Stomach (tissue), 8 donors: ENCODE measurements at regions not wholly inside any gene's neighbourhood (a gene's known extent, or its start where the extent isn't known, plus 50 kb on each side); places are given as distances from the start of the nearest gene placed in this dataset.

Experiments used
- DNase-seq, 2 donors: peaks; one replicate each; pipeline versions ENCODE4 v3.0.0 to v3.0.0-alpha.2; 2013 to 2019
- H3K27ac ChIP-seq, 5 donors: fragments of 200-600 bp in 4 of 5; sonication (generic) in 4 of 5; one replicate each; pipeline ENCODE4 v1.5.1; 2013 to 2019; ENCODE audit warnings: mild to moderate bottlenecking in 1 of 5, moderate library complexity in 1 of 5
- H3K27me3 ChIP-seq, 3 donors: fragments of 200-600 bp; sonication (generic); one replicate each; pipeline ENCODE4 v1.5.1; 2017 to 2019; ENCODE audit warnings: mixed run types in 1 of 3
- H3K36me3 ChIP-seq, 4 donors: fragments of 200-600 bp; sonication (generic); 1 replicate in 3 of 4; 2 replicates in 1 of 4; pipeline ENCODE4 v1.5.1; 2016 to 2019
- H3K4me1 ChIP-seq, 4 donors: fragments of 200-600 bp; sonication (generic); one replicate each; pipeline ENCODE4 v1.5.1; 2016 to 2019
- H3K4me3 ChIP-seq, 4 donors: fragments of 200-600 bp; sonication (generic) in 3 of 4; one replicate each; pipeline ENCODE4 v1.5.1; 2016 to 2019; ENCODE audit warnings: mild to moderate bottlenecking in 1 of 4
- H3K9me3 ChIP-seq, 4 donors: fragments of 200-600 bp; sonication (generic); one replicate each; pipeline ENCODE4 v1.5.1; 2016 to 2019
- EP300 ChIP-seq: sonication (generic); formaldehyde crosslinking; IDR thresholded peaks from one replicate; pipeline ENCODE4 v1.6.1; 2017; ENCODE audit warnings: antibody characterized with exemption
- POLR2A ChIP-seq, 4 donors: fragments of 450-650 bp; IDR thresholded peaks; one replicate each; pipeline ENCODE4 v1.6.1; 2016; ENCODE audit warnings: antibody characterized with exemption in 4 of 4, control low read depth in 2 of 4, mild to moderate bottlenecking in 1 of 4, moderate library complexity in 1 of 4
- POLR2AphosphoS5 ChIP-seq, 3 donors: sonication (generic); formaldehyde crosslinking; IDR thresholded peaks; one replicate each; pipeline ENCODE4 v1.6.1; 2016; ENCODE audit warnings: antibody characterized with exemption in 3 of 3
- WGBS, 5 donors: extraction: QIAGEN DNeasy Blood & Tissue Kit in 3 of 5; methylation state at CpG; one replicate each; pipeline versions ENCODE4 v1.1.5 to v1.1.7; 2013 to 2018; 5-methylcytosine and 5-hydroxymethylcytosine counted together
- intact Hi-C: fragments of 100-400 bp; cut with DNase I; formaldehyde crosslinking; loops from one replicate; pipeline ENCODE4 v1.15.1; 2023; ENCODE audit warnings: low total_unique reads
- TF ChIP-seq, protein P1 (sequence below), 7 experiments: fragments of 450-650 bp in 4 of 7; fragments of 200-600 bp in 3 of 7; sonication (generic) in 3 of 7; IDR thresholded peaks; one replicate each; pipeline ENCODE4 v1.5.1; 2016 to 2019; ENCODE audit warnings: antibody characterized with exemption in 7 of 7, control low read depth in 2 of 7, mild to moderate bottlenecking in 1 of 7
- donor health status: healthy with polysubstance abuse.
- donor health status: Bipolar disorder and iron deficiency.
- donor health status: healthy.

DNA sequence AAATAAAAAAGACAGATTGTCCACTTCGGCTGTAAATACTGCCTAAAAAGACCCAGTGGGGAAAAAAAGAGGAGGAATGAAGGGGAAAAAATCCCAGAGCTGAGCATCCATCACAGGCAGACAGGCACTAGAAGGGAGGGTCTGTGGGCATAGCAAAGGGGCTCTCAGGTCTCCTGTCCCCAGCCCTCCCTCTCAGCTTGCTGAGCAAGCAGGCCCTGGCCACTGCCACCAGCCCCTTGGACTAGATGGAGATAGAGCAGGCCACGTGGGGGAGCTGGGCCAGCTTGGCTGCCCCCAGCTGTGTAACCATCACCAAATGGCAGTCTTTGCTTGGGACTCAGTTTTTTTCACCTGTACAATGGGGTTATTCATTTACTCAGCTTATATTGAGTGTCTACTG lies 141.6 kb upstream of the UNC5B start:
- peaks cover 0 to 33% (median 0%) of the 10 kb centered on the region in 3 donors for H3K27me3 ChIP-seq
- H3K9me3 ChIP-seq, result no peaks in the 10 kb centered on the region
- intact Hi-C loops, result no loop called here
- TF ChIP-seq POLR2A (IDR thresholded peaks at IDR 0.05) (no peak), EP300 (no peak), POLR2AphosphoS5 (IDR thresholded peaks at IDR 0.05) (no peak)
- no peak for DNase-seq
- no peak overlapping the region for H3K27ac ChIP-seq
- 47 to 62% (median 55%) methylated on average over 2 of the region's 2 CpGs for WGBS, 5 donors
- no peaks in the 10 kb centered on the region for H3K36me3 ChIP-seq
- peaks cover 0 to 12% (median 2%) of the 10 kb centered on the region in 4 donors for H3K4me1 ChIP-seq
- no peak overlapping the region for H3K4me3 ChIP-seq

DNA sequence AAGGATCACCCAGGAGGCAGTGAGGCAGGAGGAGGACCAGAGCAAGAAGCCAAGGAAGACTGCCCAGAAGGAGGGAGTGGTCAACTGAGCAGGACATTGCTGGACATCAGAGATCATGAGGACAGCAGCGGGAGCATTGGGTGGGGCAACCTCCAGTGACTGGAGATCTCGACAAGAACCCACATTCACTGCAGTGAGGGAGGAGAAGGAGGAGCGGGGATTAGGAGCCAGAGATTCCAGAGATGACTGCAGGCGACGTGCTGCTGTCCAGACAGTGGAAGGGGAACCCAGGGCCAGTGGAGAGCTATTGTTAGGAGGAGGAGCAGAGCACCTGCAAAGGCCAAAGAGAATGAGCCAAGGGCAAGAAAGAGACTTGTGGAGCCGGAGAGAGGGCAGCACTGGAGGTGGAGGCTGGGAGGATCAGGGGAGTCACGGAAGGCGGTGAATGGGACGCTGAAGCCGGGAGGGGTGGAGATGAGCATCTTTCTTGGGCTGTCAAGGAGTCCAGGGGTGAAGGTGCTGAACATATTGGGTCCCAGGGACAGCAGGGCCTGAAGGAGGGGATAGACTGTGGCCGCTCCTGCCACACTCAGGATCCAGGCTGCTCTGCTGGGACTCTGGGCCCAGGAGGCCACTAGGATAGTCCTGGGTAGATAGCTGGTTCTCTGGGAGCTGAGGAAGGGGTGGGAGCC lies 140.1 kb upstream of the UNC5B start:
- H3K36me3 ChIP-seq, result no peaks in the 10 kb centered on the region
- H3K27ac ChIP-seq, result no peak overlapping the region
- peaks cover 0 to 12% (median 2%) of the 10 kb centered on the region in 4 donors for H3K4me1 ChIP-seq
- intact Hi-C loops, result no loop called here
- H3K9me3 ChIP-seq, result no peaks in the 10 kb centered on the region
- 74 to 84% (median 82%) methylated on average over 10 to 11 of the region's 11 CpGs for WGBS, 5 donors
- no peak for DNase-seq
- peaks cover 0 to 23% (median 0%) of the 10 kb centered on the region in 3 donors for H3K27me3 ChIP-seq
- H3K4me3 ChIP-seq, result no peak overlapping the region
- TF ChIP-seq POLR2AphosphoS5 (IDR thresholded peaks at IDR 0.05) (no peak), EP300 (no peak), POLR2A (IDR thresholded peaks at IDR 0.05) (no peak)
- TF ChIP-seq, protein P1, sequence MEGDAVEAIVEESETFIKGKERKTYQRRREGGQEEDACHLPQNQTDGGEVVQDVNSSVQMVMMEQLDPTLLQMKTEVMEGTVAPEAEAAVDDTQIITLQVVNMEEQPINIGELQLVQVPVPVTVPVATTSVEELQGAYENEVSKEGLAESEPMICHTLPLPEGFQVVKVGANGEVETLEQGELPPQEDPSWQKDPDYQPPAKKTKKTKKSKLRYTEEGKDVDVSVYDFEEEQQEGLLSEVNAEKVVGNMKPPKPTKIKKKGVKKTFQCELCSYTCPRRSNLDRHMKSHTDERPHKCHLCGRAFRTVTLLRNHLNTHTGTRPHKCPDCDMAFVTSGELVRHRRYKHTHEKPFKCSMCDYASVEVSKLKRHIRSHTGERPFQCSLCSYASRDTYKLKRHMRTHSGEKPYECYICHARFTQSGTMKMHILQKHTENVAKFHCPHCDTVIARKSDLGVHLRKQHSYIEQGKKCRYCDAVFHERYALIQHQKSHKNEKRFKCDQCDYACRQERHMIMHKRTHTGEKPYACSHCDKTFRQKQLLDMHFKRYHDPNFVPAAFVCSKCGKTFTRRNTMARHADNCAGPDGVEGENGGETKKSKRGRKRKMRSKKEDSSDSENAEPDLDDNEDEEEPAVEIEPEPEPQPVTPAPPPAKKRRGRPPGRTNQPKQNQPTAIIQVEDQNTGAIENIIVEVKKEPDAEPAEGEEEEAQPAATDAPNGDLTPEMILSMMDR (IDR thresholded peaks at IDR 0.05), result no peak

DNA sequence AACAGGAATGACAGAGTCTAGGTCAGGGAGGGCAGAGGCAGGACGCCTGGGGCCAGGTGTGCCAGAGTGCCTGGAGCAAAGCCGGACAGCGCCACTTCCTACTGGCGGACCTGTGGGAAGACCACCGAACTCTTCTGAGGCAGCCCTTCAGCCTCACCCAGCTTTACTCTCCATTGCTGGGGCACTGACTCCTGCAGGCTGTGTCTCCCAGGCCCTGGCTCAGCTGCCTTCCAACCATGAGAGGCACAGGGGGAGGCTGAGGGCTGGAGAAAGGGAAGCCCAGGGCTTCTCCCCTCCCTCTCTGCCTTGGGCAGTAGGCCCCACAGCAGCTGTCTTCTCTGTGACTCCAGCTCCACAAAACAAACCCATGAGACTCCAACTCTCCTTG lies 139.6 kb upstream of the UNC5B start:
- H3K27ac ChIP-seq, result no peak overlapping the region
- peaks cover 0 to 22% (median 0%) of the 10 kb centered on the region in 3 donors for H3K27me3 ChIP-seq
- H3K9me3 ChIP-seq, result no peaks in the 10 kb centered on the region
- intact Hi-C loops, result no loop called here
- no peak for DNase-seq
- no peak overlapping the region for H3K4me3 ChIP-seq
- no peak for TF ChIP-seq POLR2A (IDR thresholded peaks at IDR 0.05)
- TF ChIP-seq, protein P1 (IDR thresholded peaks at IDR 0.05), result no peak
- WGBS, 5 donors, result 78 to 85% (median 81%) methylated on average over 3 to 5 of the region's 5 CpGs
- H3K36me3 ChIP-seq, result no peaks in the 10 kb centered on the region
- peaks cover 0 to 12% (median 2%) of the 10 kb centered on the region in 4 donors for H3K4me1 ChIP-seq

DNA sequence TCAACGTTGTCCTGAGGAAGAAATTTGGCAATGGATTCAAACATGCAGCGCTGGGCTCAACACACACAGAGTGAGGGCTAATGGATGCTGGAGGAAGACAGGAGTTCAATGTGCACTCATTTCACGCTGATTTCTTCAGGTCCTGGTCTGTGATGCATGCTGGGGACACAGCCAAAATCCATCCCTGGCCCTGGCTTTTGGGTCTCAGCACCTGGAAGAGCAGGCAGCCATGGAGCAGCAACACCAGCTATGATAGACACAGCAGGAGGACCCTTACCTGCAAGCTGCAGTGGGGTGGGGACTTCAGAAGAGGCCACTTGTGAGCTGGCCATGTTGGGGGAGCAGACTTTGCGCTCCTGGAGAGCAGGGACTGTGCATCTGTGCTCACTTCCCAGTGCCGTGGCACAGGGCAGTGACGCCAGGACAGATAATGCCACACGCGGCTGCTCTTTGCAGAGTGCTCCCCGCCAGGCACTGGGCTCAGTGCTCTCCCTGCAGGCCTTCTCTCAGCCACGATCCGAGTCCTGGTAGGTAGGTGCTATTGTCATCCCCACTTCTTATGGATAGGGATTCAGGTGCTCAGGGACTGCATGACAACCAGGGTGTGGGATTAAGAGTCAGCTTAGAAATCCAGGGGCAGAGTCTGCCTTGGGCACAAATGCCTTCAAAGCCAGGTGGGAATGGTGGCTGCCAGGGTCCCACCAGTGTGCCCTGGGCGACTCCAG lies 138.8 kb upstream of the UNC5B start:
- Histone ChIP-seq H3K36me3 (no peaks in the 10 kb centered on the region), H3K27ac (no peak overlapping the region), H3K4me1 (peaks cover 0 to 12% (median 2%) of the 10 kb centered on the region in 4 donors), H3K27me3 (peaks cover 0 to 22% (median 0%) of the 10 kb centered on the region in 3 donors), H3K9me3 (no peaks in the 10 kb centered on the region), H3K4me3 (no peak overlapping the region)
- no peak for DNase-seq
- intact Hi-C loops, result no loop called here
- no peak for TF ChIP-seq EP300
- TF ChIP-seq POLR2AphosphoS5 (IDR thresholded peaks at IDR 0.05), result no peak
- no peak for TF ChIP-seq POLR2A (IDR thresholded peaks at IDR 0.05)
- TF ChIP-seq, protein P1 (IDR thresholded peaks at IDR 0.05), result no peak
- WGBS, 5 donors, result 71 to 78% (median 76%) methylated on average over 11 to 12 of the region's 12 CpGs
